ENCODE measurements at regions not wholly inside any gene's neighbourhood (a gene's known extent, or its start where the extent isn't known, plus 50 kb on each side); places are given as distances from the start of the nearest gene placed in this dataset.

- Mint-ChIP-seq H3K9me3 (no peaks in the 10 kb centered on the region), H3K4me3 (no peak overlapping the region), H3K36me3 (no peaks in the 10 kb centered on the region), H3K27ac (no peak overlapping the region), H3K4me1 (ENCODE audit: unreplicated experiment) (no peaks in the 10 kb centered on the region), H3K27me3 (peaks cover 3% of the 10 kb centered on the region)
- DNase-seq (ENCODE audit: extremely low spot score, unreplicated experiment) = no peak
- no peak for TF ChIP-seq CTCF (conservative IDR thresholded peaks at IDR 0.05)
Observed at GRCh38 chr2:157068237-157068636, 189.3 kb upstream of the GALNT5 start.

DNA sequence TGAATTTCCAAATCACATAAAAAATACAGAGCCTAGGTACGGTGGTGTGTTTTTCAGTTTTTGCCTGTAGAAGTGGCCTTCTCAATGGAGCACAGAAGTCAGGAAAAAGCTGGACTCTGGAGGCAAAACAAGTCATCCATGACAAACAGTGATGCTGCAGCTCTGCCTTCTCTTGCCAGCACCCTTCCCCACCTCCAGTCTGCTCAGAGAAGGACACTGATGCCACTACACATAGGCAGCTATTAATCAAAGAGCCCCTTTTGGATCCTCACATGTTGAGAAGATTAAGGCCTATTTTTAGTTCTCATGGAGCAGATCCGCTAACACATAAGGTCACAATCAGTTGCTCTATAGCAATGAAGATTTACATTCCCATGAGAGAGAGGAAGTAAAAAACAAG lies 181.6 kb upstream of the GALNT5 start:
- no peaks in the 10 kb centered on the region for H3K27me3 Mint-ChIP-seq
- DNase-seq (ENCODE audit: extremely low spot score, unreplicated experiment) = no peak
- H3K4me1 Mint-ChIP-seq (ENCODE audit: unreplicated experiment) = peaks cover 5% of the 10 kb centered on the region
- TF ChIP-seq CTCF (conservative IDR thresholded peaks at IDR 0.05) = no peak
- H3K4me3 Mint-ChIP-seq = no peak overlapping the region
- no peaks in the 10 kb centered on the region for H3K9me3 Mint-ChIP-seq
- H3K27ac Mint-ChIP-seq = no peak overlapping the region
- H3K36me3 Mint-ChIP-seq = no peaks in the 10 kb centered on the region

DNA sequence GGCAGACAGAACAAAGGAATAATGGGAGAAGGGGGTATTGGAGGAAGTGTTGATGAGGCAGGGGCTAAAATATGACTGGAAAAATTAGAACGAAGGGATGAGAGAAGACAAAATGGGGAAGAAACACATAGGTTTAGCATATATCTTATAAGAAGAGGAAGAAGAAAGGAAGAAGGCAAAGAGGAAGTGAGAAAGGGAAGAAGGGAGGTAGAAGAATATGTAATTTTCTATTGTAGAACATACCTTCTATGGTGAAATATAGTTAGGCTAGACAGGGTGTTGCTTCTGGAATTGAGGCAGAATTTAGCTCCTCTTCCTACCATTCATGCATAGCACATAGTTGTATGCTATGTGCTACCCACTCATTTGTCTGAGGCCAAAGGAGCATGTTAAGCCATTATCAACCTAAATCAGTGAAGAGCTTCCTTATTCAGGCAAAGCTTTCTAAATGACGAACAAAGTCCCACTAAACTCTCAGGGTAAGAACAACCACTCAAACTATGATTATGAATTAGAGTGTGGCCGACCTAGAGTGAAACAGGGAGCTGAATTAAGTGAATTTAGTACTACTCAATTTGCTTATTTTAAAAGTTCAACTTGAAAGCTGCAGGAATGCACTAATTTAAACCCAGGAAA lies 180.9 kb upstream of the GALNT5 start:
- no peaks in the 10 kb centered on the region for H3K36me3 Mint-ChIP-seq
- TF ChIP-seq CTCF (conservative IDR thresholded peaks at IDR 0.05) = no peak
- peaks cover 5% of the 10 kb centered on the region for H3K4me1 Mint-ChIP-seq (ENCODE audit: unreplicated experiment)
- DNase-seq (ENCODE audit: extremely low spot score, unreplicated experiment) = no peak
- H3K4me3 Mint-ChIP-seq = no peak overlapping the region
- H3K9me3 Mint-ChIP-seq = no peaks in the 10 kb centered on the region
- no peaks in the 10 kb centered on the region for H3K27me3 Mint-ChIP-seq
- no peak overlapping the region for H3K27ac Mint-ChIP-seq

- TF ChIP-seq CTCF (conservative IDR thresholded peaks at IDR 0.05) = no peak
- Mint-ChIP-seq H3K4me3 (no peak overlapping the region), H3K4me1 (ENCODE audit: unreplicated experiment) (peaks cover 5% of the 10 kb centered on the region), H3K36me3 (no peaks in the 10 kb centered on the region), H3K9me3 (no peaks in the 10 kb centered on the region), H3K27me3 (no peaks in the 10 kb centered on the region), H3K27ac (no peak overlapping the region)
- no peak for DNase-seq (ENCODE audit: extremely low spot score, unreplicated experiment)
Observed at GRCh38 chr2:157077753-157078350, 179.7 kb upstream of the GALNT5 start.

DNA sequence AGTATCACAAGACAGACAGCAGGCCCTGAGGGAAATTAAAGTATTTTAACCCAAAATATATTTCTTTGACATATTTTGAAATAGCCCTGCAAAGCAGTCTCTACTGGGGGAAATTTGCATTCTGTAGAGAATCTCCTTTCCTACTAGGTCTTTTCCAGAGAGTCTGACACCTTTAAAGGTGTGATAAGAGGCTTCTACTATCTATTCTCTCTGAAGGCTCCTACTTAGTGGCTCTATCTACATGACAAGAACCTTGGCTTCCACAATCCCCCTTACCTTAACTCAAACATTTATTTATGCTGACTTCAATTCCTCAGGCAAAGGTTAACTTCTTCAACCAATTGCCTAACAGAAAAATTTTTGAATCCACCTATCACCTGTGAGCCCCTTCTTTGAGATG lies 174.6 kb upstream of the GALNT5 start:
- no peak for DNase-seq (ENCODE audit: extremely low spot score, unreplicated experiment)
- TF ChIP-seq CTCF (conservative IDR thresholded peaks at IDR 0.05) = no peak

More for the DNA sequence above, 174.6 kb upstream of the GALNT5 start:
- no peaks in the 10 kb centered on the region for H3K9me3 Mint-ChIP-seq
- H3K36me3 Mint-ChIP-seq = no peaks in the 10 kb centered on the region
- no peaks in the 10 kb centered on the region for H3K27me3 Mint-ChIP-seq
- H3K4me3 Mint-ChIP-seq = no peak overlapping the region
- no peak overlapping the region for H3K27ac Mint-ChIP-seq
- H3K4me1 Mint-ChIP-seq (ENCODE audit: unreplicated experiment) = no peaks in the 10 kb centered on the region
